GM12874 (cell line): ENCODE measurements at regions not wholly inside any gene's neighbourhood (a gene's known extent, or its start where the extent isn't known, plus 50 kb on each side); places are given as distances from the start of the nearest gene placed in this dataset.

Experiments
- CTCF ChIP-seq: IDR thresholded peaks from 2 replicates; pipeline ENCODE4 v1.5.1; 2011; ENCODE audit warnings: low read depth, mild to moderate bottlenecking, control low read depth, low read length, moderate library complexity; ENCODE audit not compliant: insufficient read depth

GRCh38 chr1:29931477-29932175, 695.3 kb downstream of the PTPRU start:
- TF ChIP-seq CTCF = no peak

GRCh38 chr1:29925058-29925457, 688.7 kb downstream of the PTPRU start:
- TF ChIP-seq CTCF = no peak

- no peak for TF ChIP-seq CTCF
Observed at GRCh38 chr1:29924017-29924431, 687.7 kb downstream of the PTPRU start.

- no peak for TF ChIP-seq CTCF
Observed at GRCh38 chr1:29921741-29922140, 685.4 kb downstream of the PTPRU start.

- no peak for TF ChIP-seq CTCF
Observed at GRCh38 chr1:29920784-29921183, 684.5 kb downstream of the PTPRU start.

- no peak for TF ChIP-seq CTCF
Observed at GRCh38 chr1:29920316-29920715, 684.0 kb downstream of the PTPRU start.

GRCh38 chr1:29916656-29917369, 680.5 kb downstream of the PTPRU start:
- no peak for TF ChIP-seq CTCF
